ENCODE measurements at regions not wholly inside any gene's neighbourhood (a gene's known extent, or its start where the extent isn't known, plus 50 kb on each side); places are given as distances from the start of the nearest gene placed in this dataset.
A peak's percentile ranks its signal among the peaks of the same experiment; 100 is the strongest.
"Not testable (repeated sequence)": the region's sequence is repeated elsewhere in the genome, so short reads cannot be mapped to it uniquely, and the experiment has no call there.

GRCh38 chr12:126021675-126022074 is 956.4 kb downstream of the AACS start:
- no peak for DNase-seq

GRCh38 chr12:126027825-126028224 is 962.6 kb downstream of the AACS start:
- no peak for DNase-seq

GRCh38 chr12:126030573-126030972 is 965.3 kb downstream of the AACS start:
- DNase-seq = no peak

GRCh38 chr12:126033751-126034150 is 968.5 kb downstream of the AACS start:
- no peak for DNase-seq

- no peak for DNase-seq
These were observed 971.1 kb downstream of the AACS start for GRCh38 chr12:126036348-126036747.

- DNase-seq = no peak
These were observed 973.2 kb downstream of the AACS start for GRCh38 chr12:126038434-126038833.

- DNase-seq = no peak
These were observed 975.1 kb downstream of the AACS start for GRCh38 chr12:126040307-126040706.

- no peak for DNase-seq
These were observed 977.1 kb downstream of the AACS start for GRCh38 chr12:126042286-126042685.

- not testable (repeated sequence) for DNase-seq
These were observed 984.3 kb downstream of the AACS start for GRCh38 chr12:126049501-126049900.

- DNase-seq = no peak
These were observed 986.4 kb downstream of the AACS start for GRCh38 chr12:126051611-126052107.

GRCh38 chr12:126055521-126055920 is 990.3 kb downstream of the AACS start:
- no peak for DNase-seq

GRCh38 chr12:126061777-126062176 is 996.5 kb downstream of the AACS start:
- peak; percentile 18 for DNase-seq

- no peak for DNase-seq
These were observed 998.8 kb downstream of the AACS start for GRCh38 chr12:126064028-126064427.

GRCh38 chr12:126067626-126068329 is 1002.5 kb downstream of the AACS start:
- DNase-seq = peak; percentile 57

GRCh38 chr12:126069549-126070165 is 1004.4 kb downstream of the AACS start:
- peak; percentile 43 for DNase-seq

- no peak for DNase-seq
These were observed 1011.3 kb downstream of the AACS start for GRCh38 chr12:126076515-126076914.

- no peak for DNase-seq
These were observed 1018.7 kb downstream of the AACS start for GRCh38 chr12:126083926-126084325.

GRCh38 chr12:126084480-126084879 is 1019.2 kb downstream of the AACS start:
- DNase-seq = no peak

GRCh38 chr12:126086242-126086641 is 1021.0 kb downstream of the AACS start:
- DNase-seq = no peak

GRCh38 chr12:126087692-126088091 is 1022.5 kb downstream of the AACS start:
- no peak for DNase-seq

- peak; percentile 46 for DNase-seq
These were observed 1028.7 kb downstream of the AACS start for GRCh38 chr12:126093908-126094307.

- DNase-seq = no peak
These were observed 1030.7 kb downstream of the AACS start for GRCh38 chr12:126095748-126096510.

GRCh38 chr12:126106706-126107105 is 1041.5 kb downstream of the AACS start:
- DNase-seq = no peak
